B cell (primary cell): ENCODE measurements at regions not wholly inside any gene's neighbourhood (a gene's known extent, or its start where the extent isn't known, plus 50 kb on each side); places are given as distances from the start of the nearest gene placed in this dataset.

Experiments
- CTCF ChIP-seq: fragments of 200-600 bp; IDR thresholded peaks from one replicate; pipeline ENCODE4 v1.8.0; 2022; ENCODE audit warnings: antibody characterized with exemption, mild to moderate bottlenecking
- EZH2 ChIP-seq: IDR thresholded peaks from 2 replicates; pipeline ENCODE4 v1.6.1; 2012; ENCODE audit warnings: borderline replicate concordance, low read depth, mild to moderate bottlenecking, moderate library complexity, low read length; ENCODE audit not compliant: insufficient read depth, poor library complexity, severe bottlenecking

GRCh38 chr13:65125236-65125635 lies 2104.9 kb downstream of the PCDH9 start:
- no peak for TF ChIP-seq CTCF
- TF ChIP-seq EZH2 = no peak
